Osteoblast (primary cell): ENCODE measurements at regions not wholly inside any gene's neighbourhood (a gene's known extent, or its start where the extent isn't known, plus 50 kb on each side); places are given as distances from the start of the nearest gene placed in this dataset.

Source experiments
- DNase-seq: peaks from one replicate; pipeline ENCODE4 v3.0.0; 2011; ENCODE audit warnings: low spot score, mixed read lengths; ENCODE audit not compliant: insufficient read length; ENCODE audit errors: missing footprints
- H2AFZ ChIP-seq: 2 replicates; pipeline ENCODE4 v1.6.0; 2011; ENCODE audit warnings: mild to moderate bottlenecking, low read length
- H3K27ac ChIP-seq: 2 replicates; pipeline ENCODE4 v1.5.1; 2011; ENCODE audit warnings: mild to moderate bottlenecking, low read depth, low read length, moderate library complexity
- H3K27me3 ChIP-seq: 2 replicates; pipeline ENCODE4 v1.6.0; 2012; ENCODE audit warnings: mild to moderate bottlenecking, control low read depth, inconsistent platforms, low read length, moderate library complexity; ENCODE audit not compliant: insufficient read depth
- H3K36me3 ChIP-seq: 2 replicates; pipeline ENCODE4 v1.5.1; 2011; ENCODE audit warnings: mild to moderate bottlenecking, low read length, control low read depth, moderate library complexity; ENCODE audit not compliant: insufficient read depth
- H3K4me1 ChIP-seq: 2 replicates; pipeline ENCODE4 v1.5.1; 2011; ENCODE audit warnings: mild to moderate bottlenecking, low read length, control low read depth, moderate library complexity; ENCODE audit not compliant: insufficient read depth
- H3K4me2 ChIP-seq: 2 replicates; pipeline ENCODE4 v1.6.0; 2011; ENCODE audit warnings: mild to moderate bottlenecking, low read length; ENCODE audit not compliant: insufficient read depth
- H3K4me3 ChIP-seq: fragments of 200-600 bp; sonication (generic); 3 replicates; pipeline ENCODE4 v1.5.1; 2012; ENCODE audit warnings: mild to moderate bottlenecking, low read length, inconsistent platforms; ENCODE audit not compliant: insufficient read depth
- H3K79me2 ChIP-seq: 2 replicates; pipeline ENCODE4 v1.6.0; 2012; ENCODE audit warnings: mild to moderate bottlenecking, low read length, control low read depth, inconsistent platforms; ENCODE audit not compliant: insufficient read depth
- H3K9me3 ChIP-seq: 2 replicates; pipeline ENCODE4 v1.5.1; 2011; ENCODE audit warnings: low read depth, low read length, control low read depth
- H4K20me1 ChIP-seq: 2 replicates; pipeline ENCODE4 v1.6.0; 2012; ENCODE audit warnings: mild to moderate bottlenecking, low read length, control low read depth; ENCODE audit not compliant: insufficient read depth
- TF ChIP-seq, protein P1 (sequence below): IDR thresholded peaks from 2 replicates; pipeline ENCODE4 v1.5.1; 2011; ENCODE audit warnings: mild to moderate bottlenecking, low read depth, low read length, moderate library complexity; ENCODE audit errors: extremely low read depth

DNA sequence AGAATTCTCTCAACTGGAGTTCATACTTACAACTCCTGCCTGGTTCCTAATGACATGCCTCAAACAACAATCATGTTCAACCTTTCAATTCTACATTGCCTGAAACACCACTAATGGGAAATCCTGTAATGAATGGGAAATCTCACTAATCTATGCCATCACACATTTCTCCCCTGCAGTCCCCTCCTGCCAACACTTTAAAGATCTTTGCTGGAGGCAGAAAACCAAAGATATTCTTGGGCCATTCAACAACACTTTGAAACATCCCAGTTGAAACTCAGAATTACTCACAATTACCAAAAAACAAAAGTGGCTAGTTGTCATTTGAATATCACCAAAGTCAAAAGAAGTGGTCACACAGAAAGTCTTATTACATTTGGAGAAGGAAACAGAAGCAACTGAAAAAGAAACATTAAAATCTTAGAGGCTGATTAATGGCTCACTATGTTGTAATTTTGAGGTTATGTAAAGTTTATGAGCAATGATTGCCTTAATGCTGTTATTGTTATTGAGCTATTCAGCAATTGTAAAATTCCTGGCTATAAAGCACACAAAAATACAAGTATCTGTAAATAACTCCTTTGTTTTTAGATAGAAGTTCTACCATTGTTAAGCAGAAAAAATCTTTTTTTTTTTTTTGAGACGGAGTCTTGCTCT lies 313.4 kb upstream of the SLC30A5 start:
- no peaks in the 10 kb centered on the region for H4K20me1 ChIP-seq
- H3K4me1 ChIP-seq = no peaks in the 10 kb centered on the region
- TF ChIP-seq, protein P1, sequence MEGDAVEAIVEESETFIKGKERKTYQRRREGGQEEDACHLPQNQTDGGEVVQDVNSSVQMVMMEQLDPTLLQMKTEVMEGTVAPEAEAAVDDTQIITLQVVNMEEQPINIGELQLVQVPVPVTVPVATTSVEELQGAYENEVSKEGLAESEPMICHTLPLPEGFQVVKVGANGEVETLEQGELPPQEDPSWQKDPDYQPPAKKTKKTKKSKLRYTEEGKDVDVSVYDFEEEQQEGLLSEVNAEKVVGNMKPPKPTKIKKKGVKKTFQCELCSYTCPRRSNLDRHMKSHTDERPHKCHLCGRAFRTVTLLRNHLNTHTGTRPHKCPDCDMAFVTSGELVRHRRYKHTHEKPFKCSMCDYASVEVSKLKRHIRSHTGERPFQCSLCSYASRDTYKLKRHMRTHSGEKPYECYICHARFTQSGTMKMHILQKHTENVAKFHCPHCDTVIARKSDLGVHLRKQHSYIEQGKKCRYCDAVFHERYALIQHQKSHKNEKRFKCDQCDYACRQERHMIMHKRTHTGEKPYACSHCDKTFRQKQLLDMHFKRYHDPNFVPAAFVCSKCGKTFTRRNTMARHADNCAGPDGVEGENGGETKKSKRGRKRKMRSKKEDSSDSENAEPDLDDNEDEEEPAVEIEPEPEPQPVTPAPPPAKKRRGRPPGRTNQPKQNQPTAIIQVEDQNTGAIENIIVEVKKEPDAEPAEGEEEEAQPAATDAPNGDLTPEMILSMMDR = no peak
- no peak overlapping the region for H3K4me3 ChIP-seq
- no peaks in the 10 kb centered on the region for H3K36me3 ChIP-seq
- DNase-seq = no peak
- H3K27ac ChIP-seq = no peak overlapping the region
- no peak overlapping the region for H2AFZ ChIP-seq
- no peaks in the 10 kb centered on the region for H3K79me2 ChIP-seq
- no peaks in the 10 kb centered on the region for H3K27me3 ChIP-seq
- H3K9me3 ChIP-seq = no peaks in the 10 kb centered on the region
- H3K4me2 ChIP-seq = no peak overlapping the region

DNA sequence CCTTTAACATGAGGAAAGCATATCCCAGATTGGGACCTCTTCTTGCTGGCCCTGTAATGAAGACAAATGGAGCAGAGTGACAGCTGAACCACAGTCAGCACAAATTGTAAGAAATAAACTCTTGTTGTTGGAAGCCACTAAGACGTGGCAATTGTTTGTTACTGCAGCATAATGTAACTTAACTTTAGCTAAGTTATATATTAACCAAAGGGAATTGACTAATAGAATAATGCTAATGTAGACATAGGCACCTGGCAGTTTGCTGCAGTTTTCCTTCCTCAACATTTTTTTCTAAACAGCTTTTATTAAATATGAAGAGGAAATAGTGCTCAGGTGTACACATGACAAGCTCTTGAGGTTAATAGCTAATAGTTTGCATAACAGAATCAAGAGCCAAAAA lies 300.7 kb upstream of the SLC30A5 start:
- Histone ChIP-seq H3K9me3 (no peaks in the 10 kb centered on the region), H3K4me1 (no peaks in the 10 kb centered on the region), H3K36me3 (no peaks in the 10 kb centered on the region), H3K27ac (no peak overlapping the region), H3K79me2 (no peaks in the 10 kb centered on the region), H3K27me3 (peaks cover 3% of the 10 kb centered on the region), H4K20me1 (no peaks in the 10 kb centered on the region), H3K4me3 (no peak overlapping the region), H3K4me2 (no peak overlapping the region), H2AFZ (no peak overlapping the region)
- TF ChIP-seq, protein P1 = no peak
- no peak for DNase-seq

DNA sequence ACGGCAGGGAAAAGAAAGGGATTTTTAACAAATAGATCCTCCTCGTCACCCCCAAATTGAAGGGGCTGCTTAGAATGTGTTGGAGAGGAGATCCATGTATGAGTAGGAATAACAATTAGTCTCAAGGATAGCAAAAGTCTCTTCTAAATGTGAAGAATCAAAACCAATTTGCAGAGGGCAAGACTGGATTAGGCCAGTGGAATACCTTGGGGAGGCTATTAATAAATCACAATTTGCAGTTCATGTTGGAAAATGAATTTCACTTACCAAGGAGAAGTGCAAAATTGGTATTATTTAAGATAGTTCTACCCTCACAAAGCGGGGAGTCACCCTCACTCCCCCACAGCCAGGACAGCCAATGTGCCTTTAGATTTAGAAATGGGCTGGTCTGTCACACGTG lies 299.8 kb upstream of the SLC30A5 start:
- Histone ChIP-seq H3K79me2 (no peaks in the 10 kb centered on the region), H2AFZ (no peak overlapping the region), H3K27ac (no peak overlapping the region), H3K36me3 (no peaks in the 10 kb centered on the region), H3K4me2 (no peak overlapping the region), H3K9me3 (no peaks in the 10 kb centered on the region), H3K27me3 (peaks cover 3% of the 10 kb centered on the region), H3K4me1 (no peaks in the 10 kb centered on the region), H4K20me1 (no peaks in the 10 kb centered on the region), H3K4me3 (no peak overlapping the region)
- TF ChIP-seq, protein P1 = no peak
- no peak for DNase-seq

DNA sequence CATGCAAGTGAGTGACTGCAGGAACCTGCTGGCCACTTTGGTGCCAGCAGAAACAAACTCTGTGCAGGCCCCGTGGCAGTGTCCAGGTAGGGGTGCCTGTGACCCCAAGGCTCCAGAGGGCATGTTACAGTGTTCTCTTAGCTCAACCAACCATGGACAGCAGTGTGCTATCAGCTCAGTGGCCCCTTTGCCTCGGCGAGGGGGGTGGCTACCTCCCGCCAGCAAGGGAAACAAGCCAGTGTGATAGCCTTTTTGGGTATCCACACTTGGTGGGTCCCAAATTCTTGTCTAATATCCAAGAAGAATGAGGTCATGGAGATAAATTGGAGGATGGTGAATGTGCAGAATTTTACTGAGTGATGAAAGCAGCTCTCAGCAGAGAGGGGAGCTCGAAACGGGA lies 298.6 kb upstream of the SLC30A5 start:
- Histone ChIP-seq H3K9me3 (no peaks in the 10 kb centered on the region), H3K27ac (no peak overlapping the region)

More for the DNA sequence above, 298.6 kb upstream of the SLC30A5 start:
- Histone ChIP-seq H3K4me1 (no peaks in the 10 kb centered on the region), H2AFZ (no peak overlapping the region), H4K20me1 (no peaks in the 10 kb centered on the region), H3K4me2 (no peak overlapping the region), H3K27me3 (peaks cover 3% of the 10 kb centered on the region), H3K4me3 (no peak overlapping the region), H3K79me2 (no peaks in the 10 kb centered on the region), H3K36me3 (no peaks in the 10 kb centered on the region)
- no peak for DNase-seq
- TF ChIP-seq, protein P1 = no peak
